ENCODE measurements at regions not wholly inside any gene's neighbourhood (a gene's known extent, or its start where the extent isn't known, plus 50 kb on each side); places are given as distances from the start of the nearest gene placed in this dataset.
A peak's percentile ranks its signal among the peaks of the same experiment; 100 is the strongest.
"Not testable (repeated sequence)": the region's sequence is repeated elsewhere in the genome, so short reads cannot be mapped to it uniquely, and the experiment has no call there.

DNA sequence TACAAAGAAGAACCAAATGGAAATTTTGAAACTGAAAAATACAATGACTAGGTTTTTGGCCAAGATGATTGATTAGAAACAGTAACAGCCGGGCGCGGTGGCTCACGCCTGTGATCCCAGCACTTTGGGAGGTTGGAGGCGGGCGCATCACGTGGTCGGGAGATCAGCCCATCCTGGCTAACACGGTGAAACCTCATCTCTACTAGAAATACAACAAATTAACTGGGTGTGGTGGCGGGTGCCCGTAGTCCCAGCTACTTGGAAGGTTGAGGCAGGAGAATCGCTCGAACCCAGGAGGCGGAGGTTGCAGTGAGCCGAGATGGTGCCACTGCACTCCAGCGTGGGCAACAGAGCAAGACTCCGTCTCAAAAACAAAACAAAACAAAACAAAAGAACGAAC is 785.8 kb upstream of the DDX18 start:
- H3K27me3 Mint-ChIP-seq (ENCODE audit: low read depth); H3K4me1 Mint-ChIP-seq (ENCODE audit: low read depth); H3K36me3 Mint-ChIP-seq (ENCODE audit: insufficient read depth); DNase-seq; ATAC-seq; H3K4me3 Mint-ChIP-seq: not testable (repeated sequence)
- H3K9me3 Mint-ChIP-seq: peaks cover 11% of the 10 kb centered on the region

DNA sequence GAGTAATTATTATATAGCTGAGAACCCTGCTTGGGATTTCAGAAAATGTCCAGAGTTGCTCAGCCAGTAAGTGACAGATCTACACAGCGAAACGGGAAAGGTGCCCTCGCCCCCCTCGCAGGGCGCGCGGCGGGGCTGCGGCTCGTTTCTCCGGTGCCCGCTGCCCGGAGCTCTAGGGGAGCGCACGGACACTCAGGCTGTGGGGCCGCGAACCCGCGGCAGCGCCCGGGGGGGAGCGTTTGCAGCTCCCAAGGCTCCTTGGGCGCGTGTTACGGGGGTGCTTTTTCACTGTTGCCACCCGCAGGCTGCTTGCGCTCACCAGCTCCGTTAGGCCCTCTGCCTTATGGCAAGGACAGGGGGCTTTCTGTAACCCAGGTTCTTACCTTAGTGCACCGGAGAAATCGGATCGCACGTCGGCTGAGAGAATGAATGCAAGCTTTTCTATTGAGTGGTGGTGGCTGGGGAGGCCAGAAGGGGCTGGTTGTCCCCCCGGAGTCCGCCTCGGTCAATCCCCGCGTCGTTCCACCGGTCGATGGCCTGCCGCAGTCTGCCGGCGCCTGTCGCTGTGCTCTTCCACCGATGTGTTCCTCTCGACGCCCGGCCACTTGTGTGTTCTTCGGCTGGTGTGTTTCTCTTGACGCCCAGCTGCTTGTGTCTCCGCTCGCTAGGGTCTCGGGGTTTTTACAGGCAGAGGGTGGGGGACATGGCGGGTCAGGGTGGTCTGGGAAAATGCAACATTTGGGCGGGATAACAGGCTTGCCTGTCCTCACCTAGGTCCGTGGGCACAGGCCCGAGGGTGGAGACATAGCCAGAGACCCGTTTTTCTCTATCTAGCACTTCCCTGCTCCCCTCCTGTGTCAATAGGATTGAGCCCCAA is 758.8 kb upstream of the DDX18 start:
- H3K27me3 Mint-ChIP-seq (ENCODE audit: low read depth): no peaks in the 10 kb centered on the region
- H3K4me1 Mint-ChIP-seq (ENCODE audit: low read depth): no peaks in the 10 kb centered on the region
- DNase-seq (no peak), ATAC-seq (no peak)
- H3K9me3 Mint-ChIP-seq: peaks cover 14% of the 10 kb centered on the region
- no peak overlapping the region for H3K4me3 Mint-ChIP-seq
- H3K36me3 Mint-ChIP-seq (ENCODE audit: insufficient read depth): no peaks in the 10 kb centered on the region

DNA sequence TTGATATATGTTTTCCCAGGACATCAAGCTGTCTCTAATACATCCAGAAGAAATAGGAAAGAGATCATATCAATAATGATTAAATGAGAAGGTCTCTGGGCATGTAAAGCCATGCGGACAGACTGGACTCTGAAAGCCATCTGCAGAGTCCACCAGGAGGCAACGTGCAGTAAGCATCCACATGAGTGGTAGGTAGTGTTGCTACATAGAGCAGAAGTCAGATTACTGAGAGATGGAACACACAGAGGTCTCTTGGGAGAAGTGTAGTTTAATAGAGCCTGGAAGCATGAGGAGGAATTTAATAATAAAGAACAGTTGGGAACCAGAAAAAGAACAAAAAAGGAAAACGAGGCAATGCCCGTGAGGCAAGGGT is 758.1 kb upstream of the DDX18 start:
- peaks cover 14% of the 10 kb centered on the region for H3K9me3 Mint-ChIP-seq
- no peak overlapping the region for H3K4me3 Mint-ChIP-seq
- no peaks in the 10 kb centered on the region for H3K36me3 Mint-ChIP-seq (ENCODE audit: insufficient read depth)
- no peaks in the 10 kb centered on the region for H3K4me1 Mint-ChIP-seq (ENCODE audit: low read depth)
- no peaks in the 10 kb centered on the region for H3K27me3 Mint-ChIP-seq (ENCODE audit: low read depth)
- no peak for ATAC-seq
- DNase-seq: no peak

DNA sequence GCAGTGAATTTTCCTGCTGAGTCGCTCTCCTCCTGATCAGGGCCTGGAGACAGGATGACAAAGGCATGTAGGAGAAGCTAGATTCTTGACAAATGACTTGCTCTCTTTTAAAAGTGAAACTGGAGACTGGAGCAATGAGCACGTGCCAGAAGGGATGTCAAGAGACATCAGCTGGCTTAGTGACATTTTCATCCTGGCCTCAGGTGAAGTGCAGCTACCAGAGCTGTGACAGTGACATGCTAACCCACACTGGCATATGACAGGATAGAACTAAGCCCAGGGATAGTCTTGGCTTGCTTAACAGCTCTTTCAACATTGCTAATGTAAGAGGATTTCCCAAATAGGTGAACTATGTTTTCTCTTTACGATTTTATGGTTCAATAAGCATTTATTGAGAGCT is 757.5 kb upstream of the DDX18 start:
- Mint-ChIP-seq H3K36me3 (ENCODE audit: insufficient read depth) (no peaks in the 10 kb centered on the region), H3K4me1 (ENCODE audit: low read depth) (no peaks in the 10 kb centered on the region), H3K27me3 (ENCODE audit: low read depth) (no peaks in the 10 kb centered on the region), H3K9me3 (peaks cover 14% of the 10 kb centered on the region), H3K4me3 (no peak overlapping the region)
- DNase-seq (no peak), ATAC-seq (no peak)

DNA sequence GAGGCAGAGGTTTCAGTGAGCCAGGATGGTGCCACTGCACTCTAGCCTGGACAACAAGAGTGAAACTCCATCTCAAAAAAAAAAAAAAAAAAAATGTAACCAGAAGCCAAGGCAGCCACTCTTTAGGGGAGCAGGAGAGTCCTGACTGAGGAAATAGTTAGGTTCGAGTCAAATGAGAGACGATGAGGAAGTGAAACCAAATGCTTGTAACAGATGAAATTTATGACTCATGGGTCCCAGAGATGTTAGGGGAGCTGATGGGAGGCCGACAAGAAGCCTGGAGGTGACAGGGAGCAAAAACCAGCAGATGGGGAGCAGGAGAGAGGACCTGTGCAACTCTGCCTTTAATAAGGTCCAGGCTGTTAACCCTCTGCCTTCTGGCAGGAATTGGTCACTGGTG is 756.1 kb upstream of the DDX18 start:
- Mint-ChIP-seq H3K9me3 (peaks cover 15% of the 10 kb centered on the region), H3K27me3 (ENCODE audit: low read depth) (no peaks in the 10 kb centered on the region), H3K4me3 (no peak overlapping the region), H3K36me3 (ENCODE audit: insufficient read depth) (no peaks in the 10 kb centered on the region), H3K4me1 (ENCODE audit: low read depth) (no peaks in the 10 kb centered on the region)
- no peak for ATAC-seq
- DNase-seq: no peak

DNA sequence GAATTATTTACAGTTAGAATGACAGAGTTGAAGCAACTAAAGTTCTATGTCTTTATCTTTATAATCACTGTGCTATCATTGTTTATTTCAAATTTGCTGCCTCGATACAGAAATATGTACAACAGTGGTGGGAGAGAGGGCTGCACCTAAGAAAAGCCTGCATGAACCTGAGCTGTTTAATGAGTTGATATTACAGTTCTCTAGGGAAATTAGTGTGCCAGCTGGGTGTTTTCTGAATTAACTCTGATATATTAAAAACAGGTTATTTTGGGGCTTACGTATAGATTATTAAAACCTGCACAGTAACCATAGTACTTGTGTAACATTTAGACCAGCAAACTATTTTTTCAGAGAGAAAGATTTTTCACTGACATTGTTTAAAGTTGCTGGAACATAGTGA is 750.5 kb upstream of the DDX18 start:
- DNase-seq: no peak
- Mint-ChIP-seq H3K9me3 (peaks cover 8% of the 10 kb centered on the region), H3K4me3 (no peak overlapping the region), H3K36me3 (ENCODE audit: insufficient read depth) (no peaks in the 10 kb centered on the region), H3K27me3 (ENCODE audit: low read depth) (no peaks in the 10 kb centered on the region), H3K4me1 (ENCODE audit: low read depth) (no peaks in the 10 kb centered on the region)
- ATAC-seq: no peak

DNA sequence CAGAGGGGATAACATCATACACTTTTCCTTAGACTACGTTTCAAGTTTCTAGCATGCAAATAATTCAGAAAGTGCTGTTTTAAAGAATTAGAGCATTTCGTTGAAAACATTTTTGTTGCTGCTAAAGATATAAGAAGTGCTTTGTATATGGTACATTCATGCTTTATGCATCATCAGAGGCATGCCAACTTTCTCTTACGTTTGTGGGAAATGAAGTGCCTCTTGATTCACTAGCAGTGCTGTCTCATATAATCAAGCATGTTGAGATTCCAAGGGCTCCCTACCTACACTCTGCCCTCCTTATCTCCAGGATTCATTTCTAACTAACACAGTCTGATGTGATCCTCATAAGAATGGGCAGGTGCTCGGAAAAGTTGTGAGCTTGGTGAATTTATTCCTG is 748.6 kb upstream of the DDX18 start:
- H3K36me3 Mint-ChIP-seq (ENCODE audit: insufficient read depth): no peaks in the 10 kb centered on the region
- DNase-seq (no peak), ATAC-seq (no peak)
- no peak overlapping the region for H3K4me3 Mint-ChIP-seq
- peaks cover 7% of the 10 kb centered on the region for H3K9me3 Mint-ChIP-seq
- no peaks in the 10 kb centered on the region for H3K4me1 Mint-ChIP-seq (ENCODE audit: low read depth)
- no peaks in the 10 kb centered on the region for H3K27me3 Mint-ChIP-seq (ENCODE audit: low read depth)

DNA sequence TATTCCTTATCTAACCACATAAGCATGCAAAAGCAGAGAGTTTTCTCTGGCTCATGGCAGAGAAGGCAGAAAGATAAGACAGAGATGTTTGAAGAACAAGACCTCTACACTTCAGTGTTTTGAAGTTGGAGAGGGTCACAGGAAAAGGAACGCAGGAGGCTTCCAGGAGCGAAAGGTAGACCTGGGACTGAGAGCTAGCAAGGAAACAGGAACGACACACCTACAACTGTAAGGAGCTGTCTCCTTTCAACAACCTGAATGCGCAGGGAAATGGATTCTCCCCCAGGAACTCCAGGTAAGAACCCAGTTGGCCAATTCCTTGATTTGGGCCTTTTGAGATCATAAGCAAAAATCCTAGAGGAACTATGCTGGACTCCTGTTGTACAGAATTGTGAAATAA is 746.6 kb upstream of the DDX18 start:
- no peak for DNase-seq
- no peak for ATAC-seq
- H3K9me3 Mint-ChIP-seq: peaks cover 5% of the 10 kb centered on the region
- H3K4me1 Mint-ChIP-seq (ENCODE audit: low read depth): no peaks in the 10 kb centered on the region
- no peaks in the 10 kb centered on the region for H3K27me3 Mint-ChIP-seq (ENCODE audit: low read depth)
- no peak overlapping the region for H3K4me3 Mint-ChIP-seq
- no peaks in the 10 kb centered on the region for H3K36me3 Mint-ChIP-seq (ENCODE audit: insufficient read depth)

DNA sequence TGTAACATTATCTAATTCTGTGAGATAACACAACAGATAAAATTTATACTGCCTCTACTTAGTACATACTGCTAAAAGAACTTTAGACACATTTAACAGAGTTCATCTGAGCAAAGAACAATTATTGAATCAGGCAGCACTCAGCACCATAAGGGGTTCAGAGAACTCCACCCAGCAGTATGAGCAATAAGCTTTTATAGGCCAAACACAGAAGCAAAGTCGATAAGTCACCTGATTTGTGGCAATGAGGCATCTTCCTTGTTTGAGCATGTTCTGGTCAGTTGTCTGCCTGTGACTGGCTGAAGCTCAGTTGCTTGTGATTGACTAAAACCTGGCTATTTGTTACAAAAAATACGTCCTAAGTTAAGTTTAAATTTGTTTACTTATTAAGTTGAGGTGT is 746.1 kb upstream of the DDX18 start:
- DNase-seq (no peak), ATAC-seq (no peak)
- Mint-ChIP-seq H3K4me1 (ENCODE audit: low read depth) (no peaks in the 10 kb centered on the region), H3K36me3 (ENCODE audit: insufficient read depth) (no peaks in the 10 kb centered on the region), H3K4me3 (no peak overlapping the region), H3K9me3 (peaks cover 3% of the 10 kb centered on the region), H3K27me3 (ENCODE audit: low read depth) (no peaks in the 10 kb centered on the region)

GRCh38 chr2:117071556-117072102 is 742.9 kb upstream of the DDX18 start:
- H3K36me3 Mint-ChIP-seq (ENCODE audit: insufficient read depth): no peaks in the 10 kb centered on the region
- H3K4me1 Mint-ChIP-seq (ENCODE audit: low read depth): no peaks in the 10 kb centered on the region
- DNase-seq: no peak
- peaks cover 3% of the 10 kb centered on the region for H3K9me3 Mint-ChIP-seq
- H3K4me3 Mint-ChIP-seq: no peak overlapping the region
- H3K27me3 Mint-ChIP-seq (ENCODE audit: low read depth): no peaks in the 10 kb centered on the region
- peak in 1 of 2 donors; percentile 30 for ATAC-seq

DNA sequence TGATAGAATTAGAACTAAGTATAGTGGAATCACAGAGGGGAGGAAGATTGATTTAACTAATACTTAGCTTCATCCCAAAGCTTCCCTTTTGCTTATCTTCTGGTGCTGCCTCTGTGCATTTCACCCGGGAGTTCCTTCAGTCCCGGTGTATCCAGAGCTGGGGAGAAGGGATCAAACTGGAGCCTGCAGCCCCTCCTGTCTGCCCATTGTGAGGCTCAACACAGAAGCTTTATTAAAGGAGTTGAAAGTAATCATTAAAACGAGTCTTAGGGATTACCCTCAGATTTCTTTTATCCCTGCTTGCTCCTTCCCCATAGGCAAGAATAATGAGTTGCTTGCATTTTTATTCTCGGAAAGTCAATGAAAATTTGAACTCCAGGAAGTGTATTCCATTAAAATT is 739.7 kb upstream of the DDX18 start:
- H3K4me1 Mint-ChIP-seq (ENCODE audit: low read depth): no peaks in the 10 kb centered on the region
- ATAC-seq: no peak

DNA sequence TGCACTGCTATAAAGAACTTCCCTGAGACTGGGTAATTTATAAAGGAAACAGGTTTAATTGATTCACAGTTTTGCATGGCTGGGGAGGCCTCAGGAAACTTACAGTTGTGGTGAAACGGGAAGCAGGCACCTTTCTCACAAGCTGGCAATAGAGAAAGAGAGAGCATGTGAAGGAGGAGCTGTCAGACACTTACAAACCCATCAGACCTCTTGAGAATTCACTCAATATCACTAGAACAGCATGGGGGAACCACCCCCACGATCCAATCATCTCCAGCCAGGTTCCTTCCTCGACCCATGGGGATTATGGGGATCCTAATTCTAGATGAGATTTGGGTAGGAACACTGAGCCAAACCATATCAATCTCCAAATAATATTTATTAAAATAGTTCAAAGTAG is 729.2 kb upstream of the DDX18 start:
- Mint-ChIP-seq H3K36me3 (ENCODE audit: insufficient read depth) (no peaks in the 10 kb centered on the region), H3K4me3 (no peak overlapping the region), H3K9me3 (peaks cover 9% of the 10 kb centered on the region), H3K4me1 (ENCODE audit: low read depth) (no peaks in the 10 kb centered on the region), H3K27me3 (ENCODE audit: low read depth) (no peaks in the 10 kb centered on the region)
- no peak for DNase-seq
- ATAC-seq: no peak

More for the DNA sequence above, 739.7 kb upstream of the DDX18 start:
- no peaks in the 10 kb centered on the region for H3K36me3 Mint-ChIP-seq (ENCODE audit: insufficient read depth)
- DNase-seq: no peak
- no peaks in the 10 kb centered on the region for H3K27me3 Mint-ChIP-seq (ENCODE audit: low read depth)
- H3K4me3 Mint-ChIP-seq: no peak overlapping the region
- peaks cover 15% of the 10 kb centered on the region for H3K9me3 Mint-ChIP-seq

DNA sequence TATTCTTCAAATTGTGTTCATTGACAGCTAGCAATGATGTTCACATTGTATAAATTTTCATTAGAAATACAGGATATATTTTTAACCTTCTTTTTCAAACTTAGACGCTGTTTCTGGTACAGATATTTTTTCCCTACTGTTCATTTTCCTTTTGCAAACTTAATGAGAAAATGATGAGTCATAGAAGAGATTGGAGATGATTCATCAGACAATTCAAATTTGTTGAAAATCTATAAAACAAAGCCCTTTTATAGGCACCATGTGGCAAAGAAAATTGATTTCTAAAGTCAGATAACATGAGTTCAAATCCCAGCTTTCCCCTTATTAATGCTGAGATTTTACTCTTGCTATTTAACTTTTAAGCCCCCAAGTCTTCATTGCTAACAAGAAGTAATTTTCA is 728.8 kb upstream of the DDX18 start:
- ATAC-seq: no peak
- Mint-ChIP-seq H3K27me3 (ENCODE audit: low read depth) (no peaks in the 10 kb centered on the region), H3K4me3 (no peak overlapping the region), H3K9me3 (peaks cover 8% of the 10 kb centered on the region), H3K36me3 (ENCODE audit: insufficient read depth) (no peaks in the 10 kb centered on the region), H3K4me1 (ENCODE audit: low read depth) (no peaks in the 10 kb centered on the region)
- no peak for DNase-seq

DNA sequence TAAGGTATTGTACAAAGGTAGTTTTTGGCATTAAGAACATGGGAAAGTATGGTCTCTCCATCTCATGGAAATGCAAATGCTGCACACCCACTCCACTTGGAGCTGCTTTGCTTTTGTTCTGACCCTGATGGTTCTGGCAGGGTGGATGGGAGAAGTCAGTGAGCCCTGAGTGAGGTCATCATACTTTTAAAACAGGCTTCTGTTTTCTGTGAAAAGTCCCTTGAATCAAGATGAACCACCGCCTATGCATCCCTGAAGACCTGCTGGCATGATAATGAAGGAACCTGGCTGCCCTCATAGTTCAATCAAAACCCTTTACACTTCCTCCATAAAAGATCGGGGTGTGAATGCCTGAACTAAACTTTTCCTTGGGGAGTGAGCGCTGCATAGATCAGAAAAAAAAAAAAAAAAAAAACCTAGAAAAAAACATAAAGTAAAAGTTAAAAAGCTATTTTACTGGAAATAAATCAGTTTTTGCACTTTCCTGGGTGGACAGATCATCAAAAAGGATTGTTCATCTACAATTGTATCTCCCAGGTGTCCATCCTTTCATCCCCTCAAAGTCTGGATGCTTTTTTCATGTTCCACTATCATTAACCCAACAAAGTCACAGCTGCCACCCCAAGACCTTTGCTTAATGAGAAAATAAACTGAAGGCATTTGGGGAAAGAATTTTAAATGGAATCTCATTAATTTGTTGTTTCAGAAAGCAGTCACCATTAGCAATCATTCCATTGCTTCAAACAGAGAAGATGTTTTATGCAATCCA is 728.1 kb upstream of the DDX18 start:
- Mint-ChIP-seq H3K27me3 (ENCODE audit: low read depth) (no peaks in the 10 kb centered on the region), H3K4me3 (no peak overlapping the region), H3K9me3 (peaks cover 5% of the 10 kb centered on the region), H3K4me1 (ENCODE audit: low read depth) (no peaks in the 10 kb centered on the region), H3K36me3 (ENCODE audit: insufficient read depth) (no peaks in the 10 kb centered on the region)
- DNase-seq: no peak
- no peak for ATAC-seq

DNA sequence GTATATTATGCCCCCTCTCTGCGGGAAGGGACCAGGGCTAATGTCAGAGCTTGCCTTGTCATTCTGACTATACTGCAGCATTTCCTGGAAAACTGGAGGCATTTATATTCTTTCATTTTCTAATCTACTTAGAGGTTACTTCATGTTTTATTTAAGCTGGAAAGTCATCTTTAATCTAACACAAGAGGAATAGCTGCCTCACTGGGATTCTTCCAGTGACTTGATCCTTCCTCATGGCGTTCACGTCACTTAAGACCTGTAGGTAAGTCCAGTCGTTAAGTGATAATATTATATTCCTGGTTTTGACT is 727.6 kb upstream of the DDX18 start:
- DNase-seq: no peak
- peaks cover 5% of the 10 kb centered on the region for H3K9me3 Mint-ChIP-seq
- H3K36me3 Mint-ChIP-seq (ENCODE audit: insufficient read depth): no peaks in the 10 kb centered on the region
- no peaks in the 10 kb centered on the region for H3K27me3 Mint-ChIP-seq (ENCODE audit: low read depth)
- no peak overlapping the region for H3K4me3 Mint-ChIP-seq
- ATAC-seq: no peak
- H3K4me1 Mint-ChIP-seq (ENCODE audit: low read depth): no peaks in the 10 kb centered on the region

Data from activated T-cell treated with anti-CD3 and anti-CD28 coated beads, Interleukin-2, amount 50 U/mL, for 4 hours (primary cell).